ENCODE measurements at regions not wholly inside any gene's neighbourhood (a gene's known extent, or its start where the extent isn't known, plus 50 kb on each side); places are given as distances from the start of the nearest gene placed in this dataset.
"Not testable (repeated sequence)": the region's sequence is repeated elsewhere in the genome, so short reads cannot be mapped to it uniquely, and the experiment has no call there.

- DNase-seq (ENCODE audit: low read depth): no peak
Observed at GRCh38 chr5:15103864-15104263, 232.3 kb upstream of the ANKH start.

GRCh38 chr5:15103130-15103529 is 231.6 kb upstream of the ANKH start:
- no peak for DNase-seq (ENCODE audit: low read depth)

- DNase-seq (ENCODE audit: low read depth): no peak
Observed at GRCh38 chr5:15097552-15097951, 226.0 kb upstream of the ANKH start.

GRCh38 chr5:15096686-15097085 is 225.1 kb upstream of the ANKH start:
- not testable (repeated sequence) for DNase-seq (ENCODE audit: low read depth)

GRCh38 chr5:15092801-15093200 is 221.2 kb upstream of the ANKH start:
- no peak for DNase-seq (ENCODE audit: low read depth)

GRCh38 chr5:15085671-15086070 is 214.1 kb upstream of the ANKH start:
- DNase-seq (ENCODE audit: low read depth): no peak

- DNase-seq (ENCODE audit: low read depth): no peak
Observed at GRCh38 chr5:15082096-15082495, 210.5 kb upstream of the ANKH start.

- DNase-seq (ENCODE audit: low read depth): no peak
Observed at GRCh38 chr5:15080219-15080618, 208.6 kb upstream of the ANKH start.

- no peak for DNase-seq (ENCODE audit: low read depth)
Observed at GRCh38 chr5:15079566-15079965, 208.0 kb upstream of the ANKH start.

- DNase-seq (ENCODE audit: low read depth): no peak
Observed at GRCh38 chr5:15074651-15075050, 203.1 kb upstream of the ANKH start.

- no peak for DNase-seq (ENCODE audit: low read depth)
Observed at GRCh38 chr5:15073453-15073852, 201.9 kb upstream of the ANKH start.

GRCh38 chr5:15070907-15071306 is 199.3 kb upstream of the ANKH start:
- no peak for DNase-seq (ENCODE audit: low read depth)

- no peak for DNase-seq (ENCODE audit: low read depth)
Observed at GRCh38 chr5:15069407-15069905, 197.9 kb upstream of the ANKH start.

- no peak for DNase-seq (ENCODE audit: low read depth)
Observed at GRCh38 chr5:15065091-15065490, 193.5 kb upstream of the ANKH start.

- no peak for DNase-seq (ENCODE audit: low read depth)
Observed at GRCh38 chr5:15064396-15064795, 192.8 kb upstream of the ANKH start.

GRCh38 chr5:15056988-15057592 is 185.5 kb upstream of the ANKH start:
- no peak for DNase-seq (ENCODE audit: low read depth)

- DNase-seq (ENCODE audit: low read depth): no peak
Observed at GRCh38 chr5:15044521-15044920, 172.9 kb upstream of the ANKH start.

GRCh38 chr5:15037247-15037908 is 165.8 kb upstream of the ANKH start:
- no peak for DNase-seq (ENCODE audit: low read depth)

- no peak for DNase-seq (ENCODE audit: low read depth)
Observed at GRCh38 chr5:15034379-15034778, 162.8 kb upstream of the ANKH start.

GRCh38 chr5:15031180-15031579 is 159.6 kb upstream of the ANKH start:
- DNase-seq (ENCODE audit: low read depth): no peak

GRCh38 chr5:15027764-15028163 is 156.2 kb upstream of the ANKH start:
- DNase-seq (ENCODE audit: low read depth): no peak

GRCh38 chr5:15026944-15027343 is 155.4 kb upstream of the ANKH start:
- DNase-seq (ENCODE audit: low read depth): no peak

All from myocyte (in vitro differentiated cells).